OCI-LY3 (cell line): ENCODE measurements at regions not wholly inside any gene's neighbourhood (a gene's known extent, or its start where the extent isn't known, plus 50 kb on each side); places are given as distances from the start of the nearest gene placed in this dataset.

Experiments
- H2AFZ ChIP-seq: fragments of 200-600, 300-600 bp; shearing (Covaris generic); 2 replicates; pipeline ENCODE4 v1.6.0; 2014; ENCODE audit warnings: antibody characterized with exemption, low read depth, low read length
- H3K27ac ChIP-seq: fragments of 200-600, 300-600 bp; sonication (generic); 2 replicates; pipeline ENCODE4 v1.5.1; 2014; ENCODE audit warnings: mild to moderate bottlenecking, low read length, moderate library complexity, mixed read lengths
- H3K27me3 ChIP-seq: fragments of 200-600, 300-600 bp; sonication (generic); 2 replicates; pipeline ENCODE4 v1.6.1; 2014; ENCODE audit warnings: low read depth, low read length, mixed read lengths
- H3K36me3 ChIP-seq: fragments of 200-600, 300-600 bp; sonication (generic); replicated peaks from 2 replicates; pipeline ENCODE3; 2014; ENCODE audit warnings: low read depth, low read length, mixed read lengths
- H3K4me1 ChIP-seq: fragments of 300-600, 200-600 bp; sonication (generic); 2 replicates; pipeline ENCODE4 v1.6.1; 2014; ENCODE audit warnings: low read length, mixed read lengths
- H3K4me2 ChIP-seq: fragments of 200-600, 300-600 bp; sonication (generic); 2 replicates; pipeline ENCODE4 v1.6.1; 2014; ENCODE audit warnings: low read length, mixed read lengths
- H3K4me3 ChIP-seq: fragments of 300-600, 200-600 bp; sonication (generic); 2 replicates; pipeline ENCODE4 v1.5.1; 2014; ENCODE audit warnings: antibody characterized with exemption, mild to moderate bottlenecking, low read length, moderate library complexity
- H3K79me2 ChIP-seq: fragments of 300-600, 200-600 bp; shearing (Covaris generic); 2 replicates; pipeline ENCODE4 v1.6.1; 2014; ENCODE audit warnings: mild to moderate bottlenecking, low read length, mixed read lengths
- H3K9ac ChIP-seq: fragments of 300-600, 200-600 bp; shearing (Covaris generic); 2 replicates; pipeline ENCODE4 v1.6.0; 2014; ENCODE audit warnings: mild to moderate bottlenecking, low read length, moderate library complexity
- H3K9me3 ChIP-seq: fragments of 200-600, 300-600 bp; shearing (Covaris generic); 2 replicates; pipeline ENCODE4 v1.6.1; 2014; ENCODE audit warnings: low read length, mixed read lengths; ENCODE audit not compliant: insufficient read depth
- H4K20me1 ChIP-seq: fragments of 200-600, 300-600 bp; sonication (generic); 2 replicates; pipeline ENCODE4 v1.6.1; 2016; ENCODE audit warnings: low read length, mixed read lengths; ENCODE audit not compliant: insufficient read depth
- EZH2phosphoT487 ChIP-seq: fragments of 200-600 bp; shearing (Covaris generic); IDR thresholded peaks from 2 replicates; pipeline ENCODE4 v1.6.1; 2018; ENCODE audit warnings: antibody characterized with exemption, mixed run types, low read depth
- TF ChIP-seq, protein P1 (sequence below): fragments of 200-600, 300-600 bp; sonication (generic); IDR thresholded peaks from 2 replicates; pipeline ENCODE4 v1.5.1; 2014; ENCODE audit warnings: antibody characterized with exemption, low read length, low read depth

DNA sequence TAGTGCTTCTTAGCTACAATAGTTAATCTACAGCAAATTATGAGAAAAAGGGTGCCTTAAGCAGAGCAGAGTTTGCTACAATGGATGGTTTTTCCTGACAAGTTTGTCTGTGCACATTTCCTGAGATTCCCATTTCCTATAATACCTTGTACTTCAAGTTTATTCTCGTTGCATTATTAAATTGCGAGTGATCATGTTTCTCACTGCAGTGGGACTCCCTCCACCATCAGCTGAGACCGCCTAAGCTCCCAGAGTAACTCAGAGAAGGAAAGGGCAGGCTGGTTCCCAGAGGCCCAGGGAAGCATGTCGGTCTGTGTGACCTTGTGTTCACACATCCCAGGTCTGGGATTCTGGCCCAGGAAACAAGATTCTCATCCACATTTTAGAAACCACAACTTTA, 162.1 kb downstream of the ARL4C start:
- TF ChIP-seq, protein P1, sequence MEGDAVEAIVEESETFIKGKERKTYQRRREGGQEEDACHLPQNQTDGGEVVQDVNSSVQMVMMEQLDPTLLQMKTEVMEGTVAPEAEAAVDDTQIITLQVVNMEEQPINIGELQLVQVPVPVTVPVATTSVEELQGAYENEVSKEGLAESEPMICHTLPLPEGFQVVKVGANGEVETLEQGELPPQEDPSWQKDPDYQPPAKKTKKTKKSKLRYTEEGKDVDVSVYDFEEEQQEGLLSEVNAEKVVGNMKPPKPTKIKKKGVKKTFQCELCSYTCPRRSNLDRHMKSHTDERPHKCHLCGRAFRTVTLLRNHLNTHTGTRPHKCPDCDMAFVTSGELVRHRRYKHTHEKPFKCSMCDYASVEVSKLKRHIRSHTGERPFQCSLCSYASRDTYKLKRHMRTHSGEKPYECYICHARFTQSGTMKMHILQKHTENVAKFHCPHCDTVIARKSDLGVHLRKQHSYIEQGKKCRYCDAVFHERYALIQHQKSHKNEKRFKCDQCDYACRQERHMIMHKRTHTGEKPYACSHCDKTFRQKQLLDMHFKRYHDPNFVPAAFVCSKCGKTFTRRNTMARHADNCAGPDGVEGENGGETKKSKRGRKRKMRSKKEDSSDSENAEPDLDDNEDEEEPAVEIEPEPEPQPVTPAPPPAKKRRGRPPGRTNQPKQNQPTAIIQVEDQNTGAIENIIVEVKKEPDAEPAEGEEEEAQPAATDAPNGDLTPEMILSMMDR = no peak
- no peak for TF ChIP-seq EZH2phosphoT487
- no peak overlapping the region for H3K27ac ChIP-seq

GRCh38 chr2:234334151-234334550, 162.7 kb downstream of the ARL4C start:
- no peaks in the 10 kb centered on the region for H4K20me1 ChIP-seq
- H3K4me3 ChIP-seq = no peak overlapping the region
- no peaks in the 10 kb centered on the region for H3K4me1 ChIP-seq
- no peaks in the 10 kb centered on the region for H3K27me3 ChIP-seq
- no peaks in the 10 kb centered on the region for H3K79me2 ChIP-seq
- H3K9me3 ChIP-seq = no peaks in the 10 kb centered on the region
- H3K36me3 ChIP-seq = no peaks in the 10 kb centered on the region
- H2AFZ ChIP-seq = no peak overlapping the region
- no peak overlapping the region for H3K4me2 ChIP-seq
- no peak overlapping the region for H3K9ac ChIP-seq
- TF ChIP-seq, protein P1 = no peak
- no peak for TF ChIP-seq EZH2phosphoT487
- no peak overlapping the region for H3K27ac ChIP-seq

More for the DNA sequence above, 162.1 kb downstream of the ARL4C start:
- no peaks in the 10 kb centered on the region for H3K9me3 ChIP-seq
- H3K4me1 ChIP-seq = 0 out of 2 replicates have a peak, but pooled peaks cover 5% of the 10 kb centered on the region
- H3K4me3 ChIP-seq = no peak overlapping the region
- H3K27me3 ChIP-seq = no peaks in the 10 kb centered on the region
- H3K79me2 ChIP-seq = no peaks in the 10 kb centered on the region
- H4K20me1 ChIP-seq = no peaks in the 10 kb centered on the region
- H3K4me2 ChIP-seq = no peak overlapping the region
- H3K9ac ChIP-seq = no peak overlapping the region
- H3K36me3 ChIP-seq = no peaks in the 10 kb centered on the region
- H2AFZ ChIP-seq = no peak overlapping the region

DNA sequence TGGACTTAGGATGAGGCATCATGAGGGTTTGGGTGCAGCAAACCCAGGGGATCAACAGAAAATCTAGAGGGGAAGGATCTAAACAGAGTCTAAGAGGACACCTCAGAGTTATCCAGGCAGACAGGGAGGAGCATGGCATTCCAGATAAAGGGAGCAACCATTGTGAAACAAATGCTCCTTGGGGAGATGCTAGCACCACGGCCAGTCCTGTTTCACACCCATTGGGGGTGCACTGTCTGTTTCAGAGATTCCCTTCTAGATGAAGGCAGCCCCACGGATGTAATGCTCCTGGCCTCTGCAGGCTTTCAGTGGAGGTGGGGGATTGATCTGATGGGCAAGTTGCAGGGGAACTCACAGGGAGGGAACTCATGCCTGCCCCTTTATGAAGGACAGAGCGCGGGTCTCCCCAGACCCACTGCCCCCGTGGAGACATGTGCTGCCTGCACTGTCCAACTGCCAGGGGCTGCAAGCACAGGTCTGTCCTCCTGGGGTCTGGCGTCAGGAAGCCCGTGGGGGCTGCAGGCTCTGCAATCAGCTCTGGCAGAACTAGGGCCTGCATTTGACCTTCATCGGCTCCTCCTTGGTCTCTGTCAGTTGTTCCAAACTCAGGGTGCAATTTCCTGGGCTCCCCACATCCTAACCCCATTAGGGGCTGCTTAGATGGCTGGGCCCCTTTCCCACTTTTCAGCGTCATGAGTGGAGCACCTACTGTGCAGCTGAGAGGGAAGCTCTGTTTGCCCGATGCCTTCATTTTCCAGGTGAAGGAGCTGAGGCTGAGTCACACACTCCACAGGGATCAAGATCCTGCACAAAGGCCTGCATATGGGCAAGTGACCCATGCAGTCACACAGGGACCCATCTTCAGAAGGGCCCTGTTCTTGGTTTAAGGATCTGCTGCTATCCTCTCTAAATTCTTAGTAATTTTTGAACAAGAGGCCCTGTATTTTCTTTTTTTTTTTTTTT, 163.4 kb downstream of the ARL4C start:
- no peak overlapping the region for H3K4me2 ChIP-seq
- no peaks in the 10 kb centered on the region for H3K36me3 ChIP-seq
- TF ChIP-seq, protein P1 = no peak
- no peak for TF ChIP-seq EZH2phosphoT487
- H3K9ac ChIP-seq = no peak overlapping the region
- H3K9me3 ChIP-seq = no peaks in the 10 kb centered on the region
- no peak overlapping the region for H2AFZ ChIP-seq
- H3K4me1 ChIP-seq = no peaks in the 10 kb centered on the region
- no peaks in the 10 kb centered on the region for H3K79me2 ChIP-seq
- no peak overlapping the region for H3K4me3 ChIP-seq
- no peak overlapping the region for H3K27ac ChIP-seq
- no peaks in the 10 kb centered on the region for H4K20me1 ChIP-seq
- no peaks in the 10 kb centered on the region for H3K27me3 ChIP-seq

- no peaks in the 10 kb centered on the region for H3K36me3 ChIP-seq
- H2AFZ ChIP-seq = no peak overlapping the region
- no peak for TF ChIP-seq EZH2phosphoT487
- TF ChIP-seq, protein P1 = no peak
- no peak overlapping the region for H3K4me2 ChIP-seq
- H4K20me1 ChIP-seq = no peaks in the 10 kb centered on the region
- H3K4me3 ChIP-seq = no peak overlapping the region
- H3K9ac ChIP-seq = no peak overlapping the region
- H3K27ac ChIP-seq = no peak overlapping the region
- no peaks in the 10 kb centered on the region for H3K79me2 ChIP-seq
- no peaks in the 10 kb centered on the region for H3K27me3 ChIP-seq
- H3K9me3 ChIP-seq = no peaks in the 10 kb centered on the region
- no peaks in the 10 kb centered on the region for H3K4me1 ChIP-seq
Observed at GRCh38 chr2:234331966-234332365, 164.9 kb downstream of the ARL4C start.
